ENCODE measurements at regions not wholly inside any gene's neighbourhood (a gene's known extent, or its start where the extent isn't known, plus 50 kb on each side); places are given as distances from the start of the nearest gene placed in this dataset.

DNA sequence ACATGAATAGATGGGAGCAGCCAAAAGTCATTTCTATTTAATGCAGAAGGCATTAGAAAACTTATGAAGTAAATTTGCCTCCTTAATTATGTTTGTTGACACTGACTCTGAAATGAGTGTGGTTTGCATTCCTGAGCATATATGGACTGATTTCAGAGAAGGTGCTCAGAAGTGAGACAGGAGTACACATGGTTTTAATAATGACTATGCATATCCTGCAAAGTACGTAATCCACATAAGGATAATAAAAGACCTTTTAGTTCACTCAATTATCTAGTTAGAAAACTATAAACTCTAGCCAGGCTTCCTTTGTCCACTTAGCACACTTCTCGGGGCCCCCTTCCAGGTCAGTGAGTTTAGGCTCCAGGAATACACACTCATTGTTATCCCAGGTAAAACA lies 75.7 kb upstream of the SNX2 start (continued):
- TF ChIP-seq, protein P1, sequence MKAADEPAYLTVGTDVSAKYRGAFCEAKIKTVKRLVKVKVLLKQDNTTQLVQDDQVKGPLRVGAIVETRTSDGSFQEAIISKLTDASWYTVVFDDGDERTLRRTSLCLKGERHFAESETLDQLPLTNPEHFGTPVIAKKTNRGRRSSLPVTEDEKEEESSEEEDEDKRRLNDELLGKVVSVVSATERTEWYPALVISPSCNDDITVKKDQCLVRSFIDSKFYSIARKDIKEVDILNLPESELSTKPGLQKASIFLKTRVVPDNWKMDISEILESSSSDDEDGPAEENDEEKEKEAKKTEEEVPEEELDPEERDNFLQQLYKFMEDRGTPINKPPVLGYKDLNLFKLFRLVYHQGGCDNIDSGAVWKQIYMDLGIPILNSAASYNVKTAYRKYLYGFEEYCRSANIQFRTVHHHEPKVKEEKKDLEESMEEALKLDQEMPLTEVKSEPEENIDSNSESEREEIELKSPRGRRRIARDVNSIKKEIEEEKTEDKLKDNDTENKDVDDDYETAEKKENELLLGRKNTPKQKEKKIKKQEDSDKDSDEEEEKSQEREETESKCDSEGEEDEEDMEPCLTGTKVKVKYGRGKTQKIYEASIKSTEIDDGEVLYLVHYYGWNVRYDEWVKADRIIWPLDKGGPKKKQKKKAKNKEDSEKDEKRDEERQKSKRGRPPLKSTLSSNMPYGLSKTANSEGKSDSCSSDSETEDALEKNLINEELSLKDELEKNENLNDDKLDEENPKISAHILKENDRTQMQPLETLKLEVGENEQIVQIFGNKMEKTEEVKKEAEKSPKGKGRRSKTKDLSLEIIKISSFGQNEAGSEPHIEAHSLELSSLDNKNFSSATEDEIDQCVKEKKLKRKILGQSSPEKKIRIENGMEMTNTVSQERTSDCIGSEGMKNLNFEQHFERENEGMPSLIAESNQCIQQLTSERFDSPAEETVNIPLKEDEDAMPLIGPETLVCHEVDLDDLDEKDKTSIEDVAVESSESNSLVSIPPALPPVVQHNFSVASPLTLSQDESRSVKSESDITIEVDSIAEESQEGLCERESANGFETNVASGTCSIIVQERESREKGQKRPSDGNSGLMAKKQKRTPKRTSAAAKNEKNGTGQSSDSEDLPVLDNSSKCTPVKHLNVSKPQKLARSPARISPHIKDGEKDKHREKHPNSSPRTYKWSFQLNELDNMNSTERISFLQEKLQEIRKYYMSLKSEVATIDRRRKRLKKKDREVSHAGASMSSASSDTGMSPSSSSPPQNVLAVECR (CRISPR knock-in tag; IDR thresholded peaks at IDR 0.05; ENCODE audit: borderline replicate concordance): no peak
- TF ChIP-seq ZNF337 (CRISPR knock-in tag; IDR thresholded peaks at IDR 0.05; ENCODE audit: borderline replicate concordance, low read depth): no peak
- no peak for TF ChIP-seq ZBTB38 (CRISPR knock-in tag; IDR thresholded peaks at IDR 0.05)
- no peak for TF ChIP-seq SMC3 (IDR thresholded peaks at IDR 0.05; ENCODE audit: low read length)
- no peak for TF ChIP-seq KAT2B (IDR thresholded peaks at IDR 0.05; ENCODE audit: borderline replicate concordance, low read depth, low read length)
- TF ChIP-seq ZNF431 (CRISPR knock-in tag; IDR thresholded peaks at IDR 0.05; ENCODE audit: borderline replicate concordance, low read depth): no peak
- TF ChIP-seq, protein P2, sequence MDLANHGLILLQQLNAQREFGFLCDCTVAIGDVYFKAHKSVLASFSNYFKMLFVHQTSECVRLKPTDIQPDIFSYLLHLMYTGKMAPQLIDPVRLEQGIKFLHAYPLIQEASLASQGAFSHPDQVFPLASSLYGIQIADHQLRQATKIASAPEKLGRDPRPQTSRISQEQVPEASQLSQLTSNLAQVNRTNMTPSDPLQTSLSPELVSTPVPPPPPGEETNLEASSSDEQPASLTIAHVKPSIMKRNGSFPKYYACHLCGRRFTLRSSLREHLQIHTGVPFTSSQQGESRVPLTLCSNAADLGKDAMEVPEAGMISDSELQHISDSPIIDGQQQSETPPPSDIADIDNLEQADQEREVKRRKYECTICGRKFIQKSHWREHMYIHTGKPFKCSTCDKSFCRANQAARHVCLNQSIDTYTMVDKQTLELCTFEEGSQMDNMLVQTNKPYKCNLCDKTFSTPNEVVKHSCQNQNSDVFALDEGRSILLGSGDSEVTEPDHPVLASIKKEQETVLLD (CRISPR knock-in tag; IDR thresholded peaks at IDR 0.05; ENCODE audit: low read depth): no peak
- no peak for TF ChIP-seq MTF1 (CRISPR knock-in tag; IDR thresholded peaks at IDR 0.05)
- TF ChIP-seq ZNF75D (CRISPR knock-in tag; IDR thresholded peaks at IDR 0.05; ENCODE audit: borderline replicate concordance): no peak
- TF ChIP-seq, protein P3, sequence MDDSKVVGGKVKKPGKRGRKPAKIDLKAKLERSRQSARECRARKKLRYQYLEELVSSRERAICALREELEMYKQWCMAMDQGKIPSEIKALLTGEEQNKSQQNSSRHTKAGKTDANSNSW (CRISPR knock-in tag; IDR thresholded peaks at IDR 0.05; ENCODE audit: borderline replicate concordance): no peak
- TF ChIP-seq SP2 (CRISPR knock-in tag; IDR thresholded peaks at IDR 0.05): no peak
